Bronchial epithelial cell (primary cell): ENCODE measurements at regions not wholly inside any gene's neighbourhood (a gene's known extent, or its start where the extent isn't known, plus 50 kb on each side); places are given as distances from the start of the nearest gene placed in this dataset.

Experiments
- DNase-seq: peaks from one replicate; pipeline ENCODE4 v3.0.0-alpha.2; 2010; ENCODE audit warnings: low read depth
- FAIRE-seq: peaks from 2 replicates; lab custom pipeline; 2011; peaks lifted over from hg19 to GRCh38; lab: Jason Lieb, UNC
- H3K27me3 ChIP-seq: 2 replicates; pipeline ENCODE4 v1.5.1; 2011; ENCODE audit warnings: low read length; ENCODE audit not compliant: control insufficient read depth, insufficient read depth
- H3K36me3 ChIP-seq: 2 replicates; pipeline ENCODE4 v1.5.1; 2011; ENCODE audit warnings: low read length; ENCODE audit not compliant: control insufficient read depth, insufficient read depth
- H3K4me3 ChIP-seq: 2 replicates; pipeline ENCODE4 v1.5.1; 2011; ENCODE audit warnings: mild to moderate bottlenecking, low read depth, low read length, control low read depth
- CTCF ChIP-seq: IDR thresholded peaks from 2 replicates; pipeline ENCODE4 v1.5.1; 2011; ENCODE audit warnings: mild to moderate bottlenecking, moderate library complexity, low read length, control low read depth, inconsistent platforms; ENCODE audit not compliant: insufficient read depth, severe bottlenecking

GRCh38 chr6:113340371-113340770 lies 516.8 kb upstream of the MARCKS start:
- no peak for TF ChIP-seq CTCF
- FAIRE-seq (no peak), DNase-seq (no peak)
- H3K27me3 ChIP-seq: no peaks in the 10 kb centered on the region
- H3K36me3 ChIP-seq: no peaks in the 10 kb centered on the region
- H3K4me3 ChIP-seq: no peak overlapping the region

- no peak for TF ChIP-seq CTCF
Measured at GRCh38 chr6:113343940-113344339, 513.2 kb upstream of the MARCKS start.

DNA sequence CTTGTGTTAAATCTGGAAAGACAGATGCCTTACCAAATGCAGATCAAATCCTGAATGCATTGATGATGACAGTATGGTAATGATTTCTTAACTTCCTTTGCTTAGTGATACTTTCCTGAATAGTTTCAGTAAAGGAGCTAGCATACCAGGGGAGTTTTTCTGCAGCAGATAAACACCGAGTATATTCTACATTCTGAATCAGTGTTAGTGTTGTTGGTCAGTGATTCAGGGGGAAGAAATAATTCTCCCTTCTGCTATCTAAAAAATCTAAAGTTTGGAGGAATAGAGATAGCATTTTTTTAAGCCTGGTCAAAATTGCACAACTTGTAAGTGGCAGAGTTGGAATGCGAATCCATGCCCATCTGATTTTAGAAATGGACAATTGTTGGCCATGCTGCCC lies 512.2 kb upstream of the MARCKS start:
- TF ChIP-seq CTCF: no peak
- FAIRE-seq: no peak
- Histone ChIP-seq H3K4me3 (no peak overlapping the region), H3K36me3 (no peaks in the 10 kb centered on the region), H3K27me3 (no peaks in the 10 kb centered on the region)
- no peak for DNase-seq

More at GRCh38 chr6:113343940-113344339, 513.2 kb upstream of the MARCKS start:
- DNase-seq: no peak
- FAIRE-seq: no peak
- no peak overlapping the region for H3K4me3 ChIP-seq
- H3K36me3 ChIP-seq: no peaks in the 10 kb centered on the region
- no peaks in the 10 kb centered on the region for H3K27me3 ChIP-seq

- Histone ChIP-seq H3K4me3 (no peak overlapping the region), H3K27me3 (no peaks in the 10 kb centered on the region), H3K36me3 (no peaks in the 10 kb centered on the region)
- DNase-seq: no peak
- TF ChIP-seq CTCF: no peak
- FAIRE-seq: no peak
Measured at GRCh38 chr6:113347436-113347835, 509.7 kb upstream of the MARCKS start.

GRCh38 chr6:113350461-113350860 lies 506.7 kb upstream of the MARCKS start:
- no peak for DNase-seq
- no peak for TF ChIP-seq CTCF
- Histone ChIP-seq H3K36me3 (no peaks in the 10 kb centered on the region), H3K4me3 (no peak overlapping the region), H3K27me3 (no peaks in the 10 kb centered on the region)
- FAIRE-seq: no peak

DNA sequence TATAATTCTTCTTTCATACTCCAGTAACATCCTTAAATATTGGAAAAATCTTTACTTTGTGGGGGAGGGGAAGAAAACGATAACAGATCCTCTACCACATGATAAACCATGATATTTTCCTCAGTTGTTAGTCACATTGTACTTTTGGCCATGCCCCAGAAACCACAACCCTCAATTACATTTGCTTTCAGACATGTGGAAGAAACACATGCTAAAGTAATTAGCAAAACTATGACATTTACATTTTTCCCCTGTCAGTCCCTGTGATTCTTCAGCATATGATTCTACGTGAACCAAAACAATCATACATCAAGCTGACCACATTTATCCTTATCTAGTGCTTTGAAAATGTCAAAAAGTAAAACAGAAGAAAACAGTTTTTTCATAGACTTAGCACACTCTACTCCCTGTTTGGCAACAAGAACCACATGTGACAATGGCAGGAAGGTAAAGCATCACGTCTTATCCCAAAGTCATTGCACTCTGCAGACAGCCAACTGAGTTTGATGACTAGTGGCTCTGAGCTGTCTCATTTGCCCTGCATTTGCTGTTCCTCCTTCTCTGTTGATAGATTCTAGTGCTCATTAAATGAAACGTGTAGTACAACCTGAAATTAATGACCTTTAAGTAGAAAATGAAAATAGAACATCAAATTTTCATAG lies 505.8 kb upstream of the MARCKS start:
- DNase-seq (peak; percentile 78), FAIRE-seq (no peak)
- Histone ChIP-seq H3K36me3 (no peaks in the 10 kb centered on the region), H3K4me3 (no peak overlapping the region), H3K27me3 (no peaks in the 10 kb centered on the region)
- no peak for TF ChIP-seq CTCF
